ENCODE measurements at regions not wholly inside any gene's neighbourhood (a gene's known extent, or its start where the extent isn't known, plus 50 kb on each side); places are given as distances from the start of the nearest gene placed in this dataset.

DNA sequence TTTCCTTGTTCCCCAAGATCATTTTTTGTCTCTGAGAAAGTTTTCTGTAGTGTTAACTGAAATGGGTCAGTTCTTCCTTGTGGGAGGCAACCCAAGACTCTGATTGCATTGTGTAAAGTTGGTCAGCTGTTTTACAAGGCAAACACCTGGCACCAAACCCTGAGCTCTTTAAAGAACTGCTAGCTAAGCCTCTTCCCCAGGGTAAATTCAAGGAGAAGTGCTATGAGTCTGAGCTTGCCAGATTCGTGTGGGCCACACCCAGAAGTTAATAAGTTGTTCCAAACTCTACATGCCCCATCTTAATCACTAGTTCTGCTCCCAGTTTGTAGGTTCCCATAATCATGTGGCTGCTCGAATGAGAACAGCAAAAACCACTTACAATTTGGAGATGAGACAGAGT is 214.5 kb downstream of the BTG1 start:
- DNase-seq (ENCODE audit: low read depth in 2 of 2, low spot score in 1 of 2), result no peak

GRCh38 chr12:91928501-91928900 is 217.1 kb downstream of the BTG1 start:
- DNase-seq (ENCODE audit: low read depth in 2 of 2, low spot score in 1 of 2), result no peak

- DNase-seq (ENCODE audit: low read depth in 2 of 2, low spot score in 1 of 2), result no peak
Measured at GRCh38 chr12:91926848-91927247, 218.8 kb downstream of the BTG1 start.

DNA sequence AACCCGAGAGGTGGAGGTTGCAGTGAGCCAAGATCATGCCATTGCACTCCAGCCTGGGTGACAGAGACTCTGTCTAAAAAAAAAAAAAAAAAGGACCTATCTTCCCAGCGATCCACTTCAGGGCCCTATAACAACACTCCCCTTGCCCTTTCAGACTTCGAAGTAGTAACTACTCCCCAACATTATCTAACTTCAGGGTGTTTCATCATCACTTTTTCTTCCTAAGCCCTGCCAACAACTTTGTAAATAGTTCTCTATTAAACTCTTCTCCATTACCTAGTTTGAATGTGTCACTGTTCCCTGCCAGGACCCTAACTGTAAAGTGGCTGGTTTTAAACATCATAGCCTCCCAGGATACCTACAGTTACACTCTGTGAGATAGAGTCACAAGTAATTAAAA is 220.8 kb downstream of the BTG1 start:
- DNase-seq (ENCODE audit: low read depth in 2 of 2, low spot score in 1 of 2), result no peak

- DNase-seq (ENCODE audit: low read depth in 2 of 2, low spot score in 1 of 2), result no peak
Measured at GRCh38 chr12:91923864-91924263, 221.8 kb downstream of the BTG1 start.

- no peak for DNase-seq (ENCODE audit: low read depth in 2 of 2, low spot score in 1 of 2)
Measured at GRCh38 chr12:91922674-91923073, 223.0 kb downstream of the BTG1 start.

DNA sequence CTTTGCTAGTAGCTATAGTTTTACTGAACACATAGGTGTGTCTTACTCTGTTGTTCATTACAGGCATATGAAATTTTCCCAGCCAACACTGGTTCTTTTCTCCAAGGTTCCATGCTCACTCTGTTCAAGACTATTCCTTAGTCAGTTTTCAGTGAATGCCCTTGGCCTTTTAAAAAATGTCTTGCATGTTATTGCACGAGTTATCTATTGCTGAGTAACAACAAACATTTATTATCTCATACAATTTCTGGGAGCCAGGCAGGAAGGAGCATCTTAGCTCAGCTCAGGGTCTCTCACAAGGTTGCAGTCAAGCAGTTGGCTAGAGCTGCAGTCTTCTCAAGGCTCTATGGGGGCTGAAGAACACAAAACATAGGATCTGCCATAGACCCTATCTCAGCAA is 223.5 kb downstream of the BTG1 start:
- DNase-seq (ENCODE audit: low read depth in 2 of 2, low spot score in 1 of 2), result no peak

GRCh38 chr12:91921555-91921954 is 224.1 kb downstream of the BTG1 start:
- DNase-seq (ENCODE audit: low read depth in 2 of 2, low spot score in 1 of 2), result no peak

- DNase-seq (ENCODE audit: low read depth in 2 of 2, low spot score in 1 of 2), result no peak
Measured at GRCh38 chr12:91920741-91921140, 224.9 kb downstream of the BTG1 start.

DNA sequence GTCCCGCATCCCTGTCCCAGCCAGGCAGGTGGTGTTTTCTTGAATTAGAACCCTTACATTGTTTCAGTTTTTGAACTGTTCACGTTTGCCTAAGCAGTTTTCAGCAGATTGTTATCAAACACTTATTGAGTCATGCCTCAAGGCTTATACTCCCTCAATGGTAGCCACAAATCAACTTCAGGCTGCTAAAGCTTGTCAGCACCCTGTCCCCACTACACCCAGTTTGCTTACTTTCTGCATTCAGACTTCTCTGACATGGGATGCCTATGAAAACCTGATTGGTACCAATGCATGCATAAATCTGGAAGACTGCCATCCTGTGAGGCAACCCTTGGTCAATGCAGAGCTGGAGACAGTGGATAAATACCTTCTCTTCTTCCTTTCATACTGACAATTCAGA is 225.4 kb downstream of the BTG1 start:
- no peak for DNase-seq (ENCODE audit: low read depth in 2 of 2, low spot score in 1 of 2)

DNA sequence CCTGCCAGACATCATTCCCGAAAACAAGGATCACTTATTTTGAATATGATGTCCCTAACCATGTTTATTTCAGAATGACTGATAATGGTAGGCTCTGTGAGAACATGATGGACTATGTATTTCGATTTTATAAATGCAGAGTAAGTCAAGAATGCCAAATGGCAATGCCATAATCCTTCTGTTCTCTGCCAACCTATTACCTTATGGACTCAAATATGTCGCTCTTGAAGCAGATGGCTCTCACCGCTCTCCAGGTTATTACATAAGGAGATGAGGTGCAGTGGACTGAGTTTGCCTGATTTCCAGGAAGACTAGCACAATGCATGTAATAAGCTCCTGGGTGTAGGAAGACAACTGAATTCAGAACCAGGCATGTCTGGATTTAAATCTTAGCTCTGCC is 227.2 kb downstream of the BTG1 start:
- DNase-seq (ENCODE audit: low read depth in 2 of 2, low spot score in 1 of 2), result no peak

GRCh38 chr12:91914701-91915100 is 230.9 kb downstream of the BTG1 start:
- no peak for DNase-seq (ENCODE audit: low read depth in 2 of 2, low spot score in 1 of 2)

- DNase-seq (ENCODE audit: low read depth in 2 of 2, low spot score in 1 of 2), result no peak
Measured at GRCh38 chr12:91913651-91914050, 232.0 kb downstream of the BTG1 start.

- DNase-seq (ENCODE audit: low read depth in 2 of 2, low spot score in 1 of 2), result no peak
Measured at GRCh38 chr12:91913124-91913523, 232.5 kb downstream of the BTG1 start.

- DNase-seq (ENCODE audit: low read depth in 2 of 2, low spot score in 1 of 2), result no peak
Measured at GRCh38 chr12:91912178-91912577, 233.5 kb downstream of the BTG1 start.

- no peak for DNase-seq (ENCODE audit: low read depth in 2 of 2, low spot score in 1 of 2)
Measured at GRCh38 chr12:91910871-91911388, 234.7 kb downstream of the BTG1 start.

DNA sequence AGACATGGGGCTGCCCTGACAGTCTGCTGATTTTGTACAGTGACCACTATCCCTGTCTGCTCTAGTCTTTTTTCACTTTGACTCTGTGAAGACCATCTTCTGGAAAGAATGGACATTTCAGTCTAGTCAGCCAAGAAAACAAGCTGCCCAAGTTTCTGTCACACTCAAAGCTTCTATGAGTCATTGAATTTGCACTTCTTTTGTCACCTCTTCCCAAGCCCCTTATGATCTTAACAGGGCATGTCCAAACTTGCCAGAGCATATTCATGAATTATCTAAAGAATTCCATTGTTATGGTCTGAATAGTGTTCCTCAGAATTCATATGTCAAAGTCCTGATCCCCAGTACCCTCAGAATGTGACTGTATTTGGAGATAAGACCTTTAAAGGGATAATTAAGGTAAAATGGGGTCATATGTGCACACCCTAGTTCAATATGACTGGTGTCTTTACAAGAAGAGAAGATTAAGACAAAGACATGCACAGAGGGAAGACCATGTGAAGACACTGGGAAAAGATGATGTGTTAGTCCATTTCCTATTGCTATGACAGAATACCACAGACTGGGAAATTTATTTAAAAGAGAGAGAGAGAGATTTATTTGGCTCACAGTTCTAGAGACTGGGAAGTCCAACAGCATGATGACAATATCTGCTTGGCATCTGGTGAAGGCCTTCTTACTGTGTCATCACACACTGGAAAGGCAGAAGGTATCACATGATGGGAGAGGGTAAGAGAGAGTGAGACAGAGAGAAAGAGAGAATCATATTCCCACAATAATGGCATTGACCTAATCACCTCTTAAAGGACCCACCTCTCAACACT is 242.6 kb downstream of the BTG1 start:
- DNase-seq (ENCODE audit: low read depth in 2 of 2, low spot score in 1 of 2), result no peak

DNA sequence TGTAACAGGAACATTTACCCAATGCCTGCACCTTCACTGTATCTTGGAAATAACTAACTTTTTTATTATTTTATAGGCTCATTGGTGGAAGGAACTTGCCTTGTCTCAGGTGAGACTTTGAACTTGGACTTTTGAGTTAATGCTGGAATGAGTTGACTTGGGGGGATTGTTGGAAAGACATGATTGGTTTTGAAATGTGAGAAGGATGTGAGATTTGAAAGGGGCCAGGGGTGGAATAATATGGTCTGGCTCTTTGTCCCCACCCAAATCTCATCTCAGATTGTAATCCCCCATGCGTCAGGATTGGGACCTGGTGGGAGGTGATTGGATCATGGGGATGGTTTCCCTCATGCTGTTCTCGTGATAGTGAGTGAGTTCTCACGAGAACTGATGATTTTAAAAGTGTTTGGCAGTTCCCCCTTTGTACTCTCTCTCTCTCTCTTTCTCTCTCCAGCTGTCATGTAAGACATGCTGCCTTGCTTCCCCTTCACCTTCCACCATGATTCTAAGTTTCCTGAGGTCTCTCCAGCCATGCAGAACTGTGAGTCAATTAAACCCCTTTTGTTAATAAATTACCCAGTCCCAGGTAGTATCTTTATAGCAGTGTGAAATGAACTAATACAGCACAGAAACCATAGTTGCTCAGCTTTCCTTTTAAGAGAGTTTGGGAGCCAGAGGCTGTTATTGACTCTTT is 244.1 kb downstream of the BTG1 start:
- no peak for DNase-seq (ENCODE audit: low read depth in 2 of 2, low spot score in 1 of 2)

DNA sequence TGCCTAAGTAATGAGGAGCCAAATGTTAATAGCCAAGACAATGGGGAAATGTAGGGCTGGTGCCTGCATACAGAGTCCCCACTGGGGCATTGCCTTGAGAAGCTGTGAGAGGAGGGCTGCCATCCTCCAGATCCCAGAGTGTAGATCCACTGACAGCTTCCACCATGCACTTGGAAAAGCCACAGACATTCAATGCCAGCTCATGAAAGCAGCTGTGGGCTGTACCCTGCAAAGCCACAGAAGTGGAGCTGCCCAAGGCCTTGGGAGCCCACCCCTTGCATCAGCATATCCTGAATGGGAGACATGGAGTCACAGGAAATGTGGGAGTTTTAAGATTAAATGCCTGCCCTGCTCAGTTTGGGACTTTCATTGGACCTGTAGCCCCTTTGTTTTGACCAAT is 244.7 kb downstream of the BTG1 start:
- DNase-seq (ENCODE audit: low read depth in 2 of 2, low spot score in 1 of 2), result no peak

- DNase-seq (ENCODE audit: low read depth in 2 of 2, low spot score in 1 of 2), result no peak
Measured at GRCh38 chr12:91899056-91899455, 246.6 kb downstream of the BTG1 start.

- no peak for DNase-seq (ENCODE audit: low read depth in 2 of 2, low spot score in 1 of 2)
Measured at GRCh38 chr12:91897025-91897515, 248.6 kb downstream of the BTG1 start.

GRCh38 chr12:91896286-91897024 is 249.2 kb downstream of the BTG1 start:
- no peak for DNase-seq (ENCODE audit: low read depth in 2 of 2, low spot score in 1 of 2)
